ENCODE measurements at regions not wholly inside any gene's neighbourhood (a gene's known extent, or its start where the extent isn't known, plus 50 kb on each side); places are given as distances from the start of the nearest gene placed in this dataset.
A peak's percentile ranks its signal among the peaks of the same experiment; 100 is the strongest.

DNA sequence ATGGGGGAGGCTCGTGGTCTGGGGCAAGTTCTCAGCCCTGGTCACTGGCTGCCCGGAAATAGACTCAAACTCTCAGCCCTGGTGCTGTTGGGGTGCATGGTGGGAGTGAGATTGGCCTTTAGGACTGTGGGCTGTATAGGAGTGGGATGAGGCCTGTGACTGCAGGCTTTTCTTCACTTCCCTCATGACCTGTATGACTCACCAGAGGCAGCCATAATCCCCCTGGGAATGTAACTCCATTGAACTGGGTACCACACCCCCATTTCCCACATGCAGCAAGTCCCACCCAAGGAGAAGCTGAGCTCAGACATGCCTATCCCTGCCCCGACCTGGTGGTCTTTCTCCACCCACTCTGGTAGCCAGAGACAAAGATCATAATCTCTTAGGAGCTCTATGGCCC, 177.7 kb upstream of the OSR1 start:
- no peaks in the 10 kb centered on the region for H3K4me1 ChIP-seq
- intact Hi-C loops (cut with DNase I): no loop called here
- H3K36me3 ChIP-seq: no peaks in the 10 kb centered on the region
- DNase-seq (no peak), ATAC-seq (no peak)
- no peaks in the 10 kb centered on the region for H3K9me3 ChIP-seq
- H3K27ac ChIP-seq: no peak overlapping the region
- no peak overlapping the region for H3K4me3 ChIP-seq
- TF ChIP-seq, protein P1, sequence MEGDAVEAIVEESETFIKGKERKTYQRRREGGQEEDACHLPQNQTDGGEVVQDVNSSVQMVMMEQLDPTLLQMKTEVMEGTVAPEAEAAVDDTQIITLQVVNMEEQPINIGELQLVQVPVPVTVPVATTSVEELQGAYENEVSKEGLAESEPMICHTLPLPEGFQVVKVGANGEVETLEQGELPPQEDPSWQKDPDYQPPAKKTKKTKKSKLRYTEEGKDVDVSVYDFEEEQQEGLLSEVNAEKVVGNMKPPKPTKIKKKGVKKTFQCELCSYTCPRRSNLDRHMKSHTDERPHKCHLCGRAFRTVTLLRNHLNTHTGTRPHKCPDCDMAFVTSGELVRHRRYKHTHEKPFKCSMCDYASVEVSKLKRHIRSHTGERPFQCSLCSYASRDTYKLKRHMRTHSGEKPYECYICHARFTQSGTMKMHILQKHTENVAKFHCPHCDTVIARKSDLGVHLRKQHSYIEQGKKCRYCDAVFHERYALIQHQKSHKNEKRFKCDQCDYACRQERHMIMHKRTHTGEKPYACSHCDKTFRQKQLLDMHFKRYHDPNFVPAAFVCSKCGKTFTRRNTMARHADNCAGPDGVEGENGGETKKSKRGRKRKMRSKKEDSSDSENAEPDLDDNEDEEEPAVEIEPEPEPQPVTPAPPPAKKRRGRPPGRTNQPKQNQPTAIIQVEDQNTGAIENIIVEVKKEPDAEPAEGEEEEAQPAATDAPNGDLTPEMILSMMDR (IDR thresholded peaks at IDR 0.05): no peak
- no peaks in the 10 kb centered on the region for H3K27me3 ChIP-seq (ENCODE audit: low read depth)

DNA sequence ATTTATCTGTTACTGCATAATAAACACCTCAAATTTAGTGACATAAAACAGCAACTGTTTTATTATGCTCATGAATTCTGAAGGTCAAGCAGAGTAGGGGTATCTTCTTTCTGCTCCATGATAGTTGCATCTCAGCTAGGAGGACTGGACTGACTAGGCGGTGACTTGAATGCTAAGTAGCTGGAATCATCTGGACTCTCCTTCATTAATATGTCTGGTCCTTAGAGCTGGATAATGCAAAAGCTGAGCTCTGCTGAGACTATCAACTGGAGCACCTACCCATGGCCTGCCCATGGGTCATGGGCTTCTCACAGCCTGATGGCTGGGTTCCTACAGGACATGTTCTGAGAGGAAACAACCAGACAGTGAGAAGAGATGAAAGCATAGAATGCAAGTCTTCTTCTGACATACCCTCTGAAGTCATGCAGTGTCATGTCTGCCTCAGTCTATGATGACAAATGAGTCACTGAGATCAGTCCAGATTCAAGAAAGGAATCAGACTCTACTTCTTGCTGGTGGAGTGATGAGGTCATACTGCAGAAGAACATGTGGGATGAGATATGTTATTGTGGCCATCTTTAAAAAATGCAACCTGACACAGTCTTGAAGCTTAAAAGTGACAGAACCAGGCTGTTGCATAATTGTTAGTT, 174.2 kb upstream of the OSR1 start:
- intact Hi-C loops (cut with DNase I): no loop called here
- no peak overlapping the region for H3K4me3 ChIP-seq
- no peak for ATAC-seq
- H3K4me1 ChIP-seq: no peaks in the 10 kb centered on the region
- no peaks in the 10 kb centered on the region for H3K27me3 ChIP-seq (ENCODE audit: low read depth)
- H3K36me3 ChIP-seq: no peaks in the 10 kb centered on the region
- DNase-seq: no peak
- TF ChIP-seq, protein P1 (IDR thresholded peaks at IDR 0.05): no peak
- H3K27ac ChIP-seq: no peak overlapping the region
- H3K9me3 ChIP-seq: no peaks in the 10 kb centered on the region

- Histone ChIP-seq H3K4me1 (no peaks in the 10 kb centered on the region), H3K27ac (no peak overlapping the region), H3K36me3 (no peaks in the 10 kb centered on the region), H3K9me3 (no peaks in the 10 kb centered on the region), H3K4me3 (no peak overlapping the region), H3K27me3 (ENCODE audit: low read depth) (no peaks in the 10 kb centered on the region)
- TF ChIP-seq, protein P1 (IDR thresholded peaks at IDR 0.05): no peak
- intact Hi-C loops (cut with DNase I): no loop called here
- peak; percentile 42 to 62 for ATAC-seq
- no peak for DNase-seq
These were observed 171.3 kb upstream of the OSR1 start for GRCh38 chr2:19529677-19530076.

- no peak for ATAC-seq
- TF ChIP-seq, protein P1 (IDR thresholded peaks at IDR 0.05): no peak
- Histone ChIP-seq H3K36me3 (no peaks in the 10 kb centered on the region), H3K27ac (no peak overlapping the region), H3K4me1 (no peaks in the 10 kb centered on the region), H3K4me3 (no peak overlapping the region), H3K27me3 (ENCODE audit: low read depth) (no peaks in the 10 kb centered on the region), H3K9me3 (no peaks in the 10 kb centered on the region)
- intact Hi-C loops (cut with DNase I): no loop called here
- DNase-seq: no peak
These were observed 169.3 kb upstream of the OSR1 start for GRCh38 chr2:19527771-19528170.

DNA sequence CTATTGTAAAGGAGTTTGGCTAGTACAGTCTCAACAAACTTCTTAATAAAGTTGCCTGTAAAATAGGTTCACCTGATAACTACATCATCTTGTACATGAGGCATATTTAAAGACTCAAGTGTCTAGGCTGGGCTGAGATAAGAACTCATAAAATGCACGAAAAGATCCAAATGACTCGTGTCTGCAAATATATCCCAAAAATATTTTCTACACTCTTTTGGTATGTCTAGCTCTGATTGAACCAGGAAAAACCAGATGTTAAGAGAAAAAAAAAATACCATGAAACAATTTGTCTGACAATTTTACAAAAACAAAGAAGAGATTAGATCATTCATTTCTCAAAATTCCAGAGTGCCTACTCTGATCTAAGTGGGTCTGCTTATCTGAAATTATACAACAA, 166.9 kb upstream of the OSR1 start:
- no peaks in the 10 kb centered on the region for H3K27me3 ChIP-seq (ENCODE audit: low read depth)
- no peaks in the 10 kb centered on the region for H3K9me3 ChIP-seq
- H3K4me3 ChIP-seq: no peak overlapping the region
- H3K4me1 ChIP-seq: no peaks in the 10 kb centered on the region
- DNase-seq (no peak), ATAC-seq (no peak)
- H3K36me3 ChIP-seq: no peaks in the 10 kb centered on the region
- intact Hi-C loops (cut with DNase I): no loop called here
- TF ChIP-seq, protein P1 (IDR thresholded peaks at IDR 0.05): no peak
- H3K27ac ChIP-seq: no peak overlapping the region
